ENCODE measurements at regions not wholly inside any gene's neighbourhood (a gene's known extent, or its start where the extent isn't known, plus 50 kb on each side); places are given as distances from the start of the nearest gene placed in this dataset.
"Not testable (repeated sequence)": the region's sequence is repeated elsewhere in the genome, so short reads cannot be mapped to it uniquely, and the experiment has no call there.

GRCh38 chr5:124980163-124980941 lies 233.9 kb upstream of the ZNF608 start:
- Mint-ChIP-seq H3K27me3 (no peaks in the 10 kb centered on the region), H3K36me3 (no peaks in the 10 kb centered on the region), H3K4me1 (ENCODE audit: low read depth) (no peaks in the 10 kb centered on the region)

GRCh38 chr5:124981901-124982300 lies 235.5 kb upstream of the ZNF608 start:
- ChIA-PET POLR2A (no interaction called here), CTCF (no interaction called here)
- H3K27me3 Mint-ChIP-seq: no peaks in the 10 kb centered on the region
- intact Hi-C loops (cut with micrococcal nuclease): no loop called here
- peaks cover 12% of the 10 kb centered on the region for H3K9me3 Mint-ChIP-seq
- no peaks in the 10 kb centered on the region for H3K36me3 Mint-ChIP-seq
- H3K27ac Mint-ChIP-seq: no peak overlapping the region
- H3K4me1 Mint-ChIP-seq (ENCODE audit: low read depth): no peaks in the 10 kb centered on the region
- no peak overlapping the region for H3K4me3 Mint-ChIP-seq
- no peak for DNase-seq

More at GRCh38 chr5:124980163-124980941, 233.9 kb upstream of the ZNF608 start:
- no peak for DNase-seq
- intact Hi-C loops (cut with micrococcal nuclease): no loop called here
- POLR2A ChIA-PET: no interaction called here
- Mint-ChIP-seq H3K4me3 (no peak overlapping the region), H3K27ac (no peak overlapping the region), H3K9me3 (peaks cover 8% of the 10 kb centered on the region)
- CTCF ChIA-PET: no interaction called here

GRCh38 chr5:124986170-124986569 lies 239.7 kb upstream of the ZNF608 start:
- intact Hi-C loops (cut with micrococcal nuclease): no loop called here
- Mint-ChIP-seq H3K4me3 (no peak overlapping the region), H3K27me3 (no peaks in the 10 kb centered on the region), H3K27ac (no peak overlapping the region), H3K36me3 (no peaks in the 10 kb centered on the region), H3K4me1 (ENCODE audit: low read depth) (no peaks in the 10 kb centered on the region), H3K9me3 (peaks cover 18% of the 10 kb centered on the region)
- POLR2A ChIA-PET: no interaction called here
- CTCF ChIA-PET: no interaction called here
- no peak for DNase-seq

- ChIA-PET POLR2A (no interaction called here), CTCF (no interaction called here)
- peaks cover 18% of the 10 kb centered on the region for H3K9me3 Mint-ChIP-seq
- H3K36me3 Mint-ChIP-seq: no peaks in the 10 kb centered on the region
- no peak for DNase-seq
- intact Hi-C loops (cut with micrococcal nuclease): no loop called here
- H3K27me3 Mint-ChIP-seq: no peaks in the 10 kb centered on the region
- H3K4me1 Mint-ChIP-seq (ENCODE audit: low read depth): no peaks in the 10 kb centered on the region
- H3K27ac Mint-ChIP-seq: no peak overlapping the region
- no peak overlapping the region for H3K4me3 Mint-ChIP-seq
These were observed 240.2 kb upstream of the ZNF608 start for GRCh38 chr5:124986667-124987066.

- H3K27me3 Mint-ChIP-seq; DNase-seq; H3K4me3 Mint-ChIP-seq; H3K4me1 Mint-ChIP-seq (ENCODE audit: low read depth); POLR2A ChIA-PET; CTCF ChIA-PET; H3K36me3 Mint-ChIP-seq; H3K27ac Mint-ChIP-seq; intact Hi-C loops (cut with micrococcal nuclease): not testable (repeated sequence)
- peaks cover 20% of the 10 kb centered on the region for H3K9me3 Mint-ChIP-seq
These were observed 241.3 kb upstream of the ZNF608 start for GRCh38 chr5:124987786-124988185.

GRCh38 chr5:124990723-124991122 lies 244.3 kb upstream of the ZNF608 start:
- Mint-ChIP-seq H3K36me3 (no peaks in the 10 kb centered on the region), H3K4me1 (ENCODE audit: low read depth) (no peaks in the 10 kb centered on the region), H3K27me3 (no peaks in the 10 kb centered on the region), H3K9me3 (peaks cover 20% of the 10 kb centered on the region), H3K4me3 (no peak overlapping the region), H3K27ac (no peak overlapping the region)
- intact Hi-C loops (cut with micrococcal nuclease): no loop called here
- ChIA-PET POLR2A (no interaction called here), CTCF (no interaction called here)
- DNase-seq: no peak

GRCh38 chr5:124995421-124995820 lies 249.0 kb upstream of the ZNF608 start:
- Mint-ChIP-seq H3K36me3 (no peaks in the 10 kb centered on the region), H3K9me3 (peaks cover 2% of the 10 kb centered on the region), H3K4me3 (no peak overlapping the region), H3K27ac (no peak overlapping the region), H3K27me3 (peaks cover 4% of the 10 kb centered on the region), H3K4me1 (ENCODE audit: low read depth) (no peaks in the 10 kb centered on the region)
- no peak for DNase-seq
- intact Hi-C loops (cut with micrococcal nuclease): no loop called here
- POLR2A ChIA-PET: no interaction called here
- CTCF ChIA-PET: no interaction called here

DNA sequence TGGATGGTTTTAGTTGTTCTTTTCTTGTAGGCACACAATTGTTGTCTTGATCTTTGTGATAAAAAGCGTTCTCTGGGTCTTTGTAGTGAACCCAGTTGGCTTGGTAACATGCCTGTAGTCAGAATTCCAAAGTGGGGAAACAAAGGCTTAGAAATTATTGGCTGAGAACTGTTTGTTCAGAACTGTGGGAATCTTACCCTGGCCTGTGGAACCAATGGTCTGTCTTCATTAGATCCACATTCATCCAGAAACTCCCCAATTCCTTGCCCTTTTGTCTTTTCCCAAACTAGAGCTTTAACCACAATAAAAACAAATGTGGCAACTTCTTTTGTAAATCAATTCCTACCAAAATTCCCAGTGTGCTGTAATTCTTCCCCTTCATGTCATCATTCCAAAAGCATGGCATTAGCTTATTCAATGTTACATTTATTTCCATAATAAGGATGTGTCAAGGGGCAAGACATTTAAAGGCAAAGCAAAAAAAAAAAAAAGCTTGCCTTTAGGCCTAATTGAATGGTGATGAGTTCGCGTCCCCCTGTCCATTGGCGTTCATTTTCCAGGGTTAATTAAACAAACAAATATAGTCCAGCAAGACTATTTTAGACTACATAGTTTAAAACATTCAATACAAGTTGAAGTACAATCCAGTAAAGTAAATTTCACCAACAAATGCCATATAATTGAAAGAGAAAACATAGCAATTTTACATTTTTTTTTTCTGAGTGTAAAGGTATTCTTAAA lies 249.8 kb upstream of the ZNF608 start:
- no peak overlapping the region for H3K4me3 Mint-ChIP-seq

DNA sequence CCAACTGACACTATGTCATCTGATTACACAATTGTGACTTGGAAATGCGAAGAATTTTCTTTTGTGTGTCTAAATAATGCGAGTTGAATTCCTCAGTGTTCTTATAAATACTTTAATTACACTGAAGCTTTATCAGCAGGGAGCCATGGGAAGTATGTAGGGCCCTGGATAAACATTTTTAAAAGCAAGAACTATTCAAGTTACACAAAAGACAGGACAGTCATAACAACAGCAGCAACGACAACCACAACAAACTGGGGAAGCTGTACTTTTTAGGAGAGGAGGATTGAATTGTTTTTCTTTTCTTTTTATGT lies 250.3 kb upstream of the ZNF608 start:
- no peak for DNase-seq
- no peaks in the 10 kb centered on the region for H3K36me3 Mint-ChIP-seq
- H3K4me3 Mint-ChIP-seq: no peak overlapping the region
- peaks cover 4% of the 10 kb centered on the region for H3K27me3 Mint-ChIP-seq
- ChIA-PET CTCF (no interaction called here), POLR2A (no interaction called here)
- no peaks in the 10 kb centered on the region for H3K4me1 Mint-ChIP-seq (ENCODE audit: low read depth)
- H3K9me3 Mint-ChIP-seq: peaks cover 2% of the 10 kb centered on the region
- H3K27ac Mint-ChIP-seq: no peak overlapping the region
- intact Hi-C loops (cut with micrococcal nuclease): no loop called here

More for the DNA sequence above, 249.8 kb upstream of the ZNF608 start:
- CTCF ChIA-PET: no interaction called here
- Mint-ChIP-seq H3K9me3 (peaks cover 2% of the 10 kb centered on the region), H3K4me1 (ENCODE audit: low read depth) (no peaks in the 10 kb centered on the region), H3K36me3 (no peaks in the 10 kb centered on the region), H3K27me3 (peaks cover 4% of the 10 kb centered on the region), H3K27ac (no peak overlapping the region)
- DNase-seq: no peak
- intact Hi-C loops (cut with micrococcal nuclease): no loop called here
- POLR2A ChIA-PET: no interaction called here

GRCh38 chr5:124997186-124997893 lies 250.9 kb upstream of the ZNF608 start:
- ChIA-PET CTCF (no interaction called here), POLR2A (no interaction called here)
- H3K27ac Mint-ChIP-seq: no peak overlapping the region
- H3K4me1 Mint-ChIP-seq (ENCODE audit: low read depth): no peaks in the 10 kb centered on the region
- no peaks in the 10 kb centered on the region for H3K36me3 Mint-ChIP-seq
- peaks cover 4% of the 10 kb centered on the region for H3K27me3 Mint-ChIP-seq
- intact Hi-C loops (cut with micrococcal nuclease): no loop called here
- H3K4me3 Mint-ChIP-seq: no peak overlapping the region
- no peak for DNase-seq
- H3K9me3 Mint-ChIP-seq: peaks cover 2% of the 10 kb centered on the region

- no peaks in the 10 kb centered on the region for H3K4me1 Mint-ChIP-seq (ENCODE audit: low read depth)
- intact Hi-C loops (cut with micrococcal nuclease): no loop called here
- no peaks in the 10 kb centered on the region for H3K36me3 Mint-ChIP-seq
- H3K4me3 Mint-ChIP-seq: no peak overlapping the region
- H3K9me3 Mint-ChIP-seq: no peaks in the 10 kb centered on the region
- POLR2A ChIA-PET: no interaction called here
- peaks cover 4% of the 10 kb centered on the region for H3K27me3 Mint-ChIP-seq
- CTCF ChIA-PET: no interaction called here
- H3K27ac Mint-ChIP-seq: no peak overlapping the region
- DNase-seq: no peak
These were observed 252.1 kb upstream of the ZNF608 start for GRCh38 chr5:124998520-124998919.

DNA sequence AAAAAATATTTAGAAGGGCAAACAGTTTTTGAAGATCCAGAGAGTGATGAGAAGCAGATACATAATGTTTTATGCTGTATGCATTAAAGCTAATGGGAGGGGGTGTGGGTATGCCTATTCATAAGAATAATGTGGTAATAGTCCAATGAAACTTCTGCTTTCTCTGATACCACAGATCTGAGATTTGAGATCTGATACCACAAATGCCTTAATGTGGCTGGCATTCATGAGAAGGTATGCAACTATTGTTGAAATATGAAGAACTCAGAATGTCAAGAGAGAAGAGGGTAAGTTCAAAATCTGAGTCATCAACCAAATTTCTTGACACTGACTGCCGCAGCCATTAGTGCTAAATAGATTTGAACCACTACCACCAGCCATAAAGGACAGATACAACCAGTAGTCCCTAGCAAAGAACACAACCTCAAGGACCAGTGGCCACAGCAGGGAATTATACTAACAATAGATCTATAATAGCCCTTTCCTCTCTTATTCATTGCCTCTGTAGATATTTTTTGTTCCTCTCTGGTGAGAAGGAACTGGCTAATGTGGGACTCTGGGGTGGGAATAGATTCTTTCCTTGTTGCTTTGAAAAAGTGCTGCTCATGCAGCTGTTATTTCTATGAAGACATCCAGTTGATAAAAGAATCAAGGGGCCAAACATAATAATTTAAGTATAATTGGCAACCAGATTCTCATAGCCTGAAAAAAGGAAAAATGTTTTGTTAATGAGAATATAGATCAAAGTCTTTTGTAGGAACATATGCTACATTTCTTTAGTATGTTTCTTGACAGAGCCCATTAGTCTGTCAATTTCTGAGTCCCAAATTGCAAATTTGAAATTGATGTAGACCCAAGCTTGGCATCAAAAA lies 256.5 kb upstream of the ZNF608 start:
- no peak overlapping the region for H3K27ac Mint-ChIP-seq
- intact Hi-C loops (cut with micrococcal nuclease): no loop called here

More for the DNA sequence above, 256.5 kb upstream of the ZNF608 start:
- CTCF ChIA-PET: no interaction called here
- Mint-ChIP-seq H3K36me3 (no peaks in the 10 kb centered on the region), H3K9me3 (no peaks in the 10 kb centered on the region), H3K4me3 (no peak overlapping the region), H3K27me3 (no peaks in the 10 kb centered on the region), H3K4me1 (ENCODE audit: low read depth) (no peaks in the 10 kb centered on the region)
- POLR2A ChIA-PET: no interaction called here
- DNase-seq: no peak

All from activated CD4-positive, alpha-beta memory T cell treated with anti-CD3 and anti-CD28 coated beads for 36 hours (primary cell).